HUDEP-2 (cell line): ENCODE measurements at regions not wholly inside any gene's neighbourhood (a gene's known extent, or its start where the extent isn't known, plus 50 kb on each side); places are given as distances from the start of the nearest gene placed in this dataset.

Source experiments
- DNase-seq, 76 experiments: peaks; one replicate each; lab custom pipeline; 2025; ENCODE audit not compliant: unreplicated experiment in 76 of 76; lab: John Stamatoyannopoulos, UW

GRCh38 chr15:98440917-98441316 is 207.4 kb upstream of the IGF1R start:
- no peak for DNase-seq

GRCh38 chr15:98441599-98441998 is 206.7 kb upstream of the IGF1R start:
- no peak for DNase-seq

GRCh38 chr15:98442379-98442833 is 205.9 kb upstream of the IGF1R start:
- DNase-seq = peak in 24 of 76 experiments; percentile 1 to 40 (median 12)

- no peak for DNase-seq
These were observed 205.4 kb upstream of the IGF1R start for GRCh38 chr15:98442901-98443300.

- no peak for DNase-seq
These were observed 204.8 kb upstream of the IGF1R start for GRCh38 chr15:98443526-98443925.

GRCh38 chr15:98444138-98444537 is 204.2 kb upstream of the IGF1R start:
- no peak for DNase-seq

GRCh38 chr15:98445315-98445714 is 203.0 kb upstream of the IGF1R start:
- no peak for DNase-seq

- no peak for DNase-seq
These were observed 202.3 kb upstream of the IGF1R start for GRCh38 chr15:98446083-98446482.

GRCh38 chr15:98447069-98447468 is 201.3 kb upstream of the IGF1R start:
- no peak for DNase-seq

GRCh38 chr15:98451236-98451635 is 197.1 kb upstream of the IGF1R start:
- DNase-seq = no peak

GRCh38 chr15:98452238-98452637 is 196.1 kb upstream of the IGF1R start:
- no peak for DNase-seq

GRCh38 chr15:98455904-98456303 is 192.4 kb upstream of the IGF1R start:
- DNase-seq = no peak

GRCh38 chr15:98476559-98476958 is 171.8 kb upstream of the IGF1R start:
- DNase-seq = no peak

- no peak for DNase-seq
These were observed 167.5 kb upstream of the IGF1R start for GRCh38 chr15:98480844-98481243.

- DNase-seq = no peak
These were observed 164.7 kb upstream of the IGF1R start for GRCh38 chr15:98483575-98484130.

- DNase-seq = no peak
These were observed 163.4 kb upstream of the IGF1R start for GRCh38 chr15:98484914-98485313.

- no peak for DNase-seq
These were observed 162.9 kb upstream of the IGF1R start for GRCh38 chr15:98485451-98485850.

GRCh38 chr15:98493966-98494511 is 154.3 kb upstream of the IGF1R start:
- DNase-seq = no peak

- no peak for DNase-seq
These were observed 147.1 kb upstream of the IGF1R start for GRCh38 chr15:98501192-98501591.

- DNase-seq = no peak
These were observed 146.7 kb upstream of the IGF1R start for GRCh38 chr15:98501632-98502031.

- DNase-seq = no peak
These were observed 144.4 kb upstream of the IGF1R start for GRCh38 chr15:98503970-98504369.

- DNase-seq = no peak
These were observed 143.3 kb upstream of the IGF1R start for GRCh38 chr15:98504998-98505397.

- DNase-seq = no peak
These were observed 142.7 kb upstream of the IGF1R start for GRCh38 chr15:98505611-98506031.
